ENCODE measurements at regions not wholly inside any gene's neighbourhood (a gene's known extent, or its start where the extent isn't known, plus 50 kb on each side); places are given as distances from the start of the nearest gene placed in this dataset.
A peak's percentile ranks its signal among the peaks of the same experiment; 100 is the strongest.

- DNase-seq: no peak
Measured at GRCh38 chr4:176981074-176981473, 188.4 kb upstream of the VEGFC start.

DNA sequence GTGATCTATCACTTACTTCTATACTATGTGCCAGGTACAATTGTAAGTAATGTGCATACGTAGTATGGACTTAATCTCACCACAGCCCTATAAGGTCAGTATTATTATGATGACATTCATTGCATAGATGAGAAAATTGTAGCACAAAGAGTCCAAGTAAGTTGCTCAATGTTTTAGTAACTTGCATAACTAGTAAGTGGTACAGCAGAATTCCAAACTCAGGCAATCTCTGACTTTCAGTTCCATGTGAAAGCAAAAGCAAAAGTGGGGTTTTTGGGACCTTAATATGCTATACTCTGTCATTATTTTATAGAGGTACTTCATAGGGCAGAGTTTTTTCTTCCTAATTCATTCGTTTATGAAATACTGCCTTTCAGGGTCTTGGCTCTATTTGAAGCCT is 188.8 kb upstream of the VEGFC start:
- DNase-seq: no peak

DNA sequence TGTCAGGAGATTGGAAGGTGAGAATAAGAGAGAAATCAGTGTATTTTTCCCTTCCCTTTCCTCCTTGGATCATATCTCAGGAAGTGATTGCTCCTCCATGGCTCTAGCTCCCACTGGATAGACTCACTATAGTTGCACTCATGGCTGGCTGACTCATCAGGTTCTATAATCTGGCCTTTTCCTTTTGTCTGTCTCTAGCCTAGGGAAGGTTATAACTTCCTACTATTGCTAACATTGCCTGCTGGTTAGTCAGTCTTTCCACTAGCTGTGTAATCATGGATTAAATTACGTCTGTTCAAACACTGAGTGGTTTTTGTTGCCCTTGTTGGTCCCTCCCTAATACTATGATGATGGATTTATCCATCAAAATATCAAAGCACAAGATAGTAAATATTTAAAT is 195.5 kb upstream of the VEGFC start:
- DNase-seq: no peak

DNA sequence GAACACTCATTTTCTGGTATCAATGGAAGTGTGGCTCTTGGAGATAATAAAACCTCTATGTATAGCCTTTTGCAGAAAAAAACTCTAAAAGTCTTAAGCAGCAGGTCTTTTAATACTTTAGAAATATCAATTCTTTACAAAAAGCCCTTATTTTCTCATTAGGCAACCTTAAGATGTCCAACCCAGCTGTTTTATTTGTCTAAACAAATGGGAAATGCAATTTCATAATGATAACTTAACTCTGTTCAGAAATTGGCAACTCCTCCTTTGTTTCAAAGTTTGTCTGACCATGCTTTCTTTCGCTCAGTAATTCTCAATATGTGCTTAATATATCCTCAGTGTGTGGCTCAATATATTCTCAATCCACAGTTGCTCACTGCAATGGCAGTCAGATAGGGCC is 196.5 kb upstream of the VEGFC start:
- DNase-seq: no peak

GRCh38 chr4:176999935-177000543 is 207.3 kb upstream of the VEGFC start:
- no peak for DNase-seq

- DNase-seq: no peak
Measured at GRCh38 chr4:177001271-177002175, 208.8 kb upstream of the VEGFC start.

- DNase-seq: no peak
Measured at GRCh38 chr4:177005674-177006230, 213.0 kb upstream of the VEGFC start.

DNA sequence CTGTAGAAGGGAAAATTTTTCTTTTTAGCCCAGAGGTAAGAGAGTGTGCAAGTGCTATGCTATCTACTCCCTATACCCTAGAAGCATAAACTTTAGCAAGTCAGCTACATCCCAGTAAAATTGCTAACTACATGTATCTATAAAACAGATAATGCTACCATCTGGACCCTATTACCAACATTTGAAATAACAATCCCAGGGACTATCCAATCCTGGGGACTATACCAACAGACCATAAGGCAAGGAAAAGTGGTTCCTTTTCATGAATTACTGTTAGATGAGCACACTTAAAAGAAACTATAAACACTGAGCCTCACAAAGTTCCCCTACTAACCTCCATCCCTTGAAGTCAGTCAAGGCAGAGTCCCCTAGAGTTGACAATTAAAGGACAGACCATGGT is 213.6 kb upstream of the VEGFC start:
- DNase-seq: no peak

GRCh38 chr4:177008071-177008835 is 215.5 kb upstream of the VEGFC start:
- DNase-seq: no peak

DNA sequence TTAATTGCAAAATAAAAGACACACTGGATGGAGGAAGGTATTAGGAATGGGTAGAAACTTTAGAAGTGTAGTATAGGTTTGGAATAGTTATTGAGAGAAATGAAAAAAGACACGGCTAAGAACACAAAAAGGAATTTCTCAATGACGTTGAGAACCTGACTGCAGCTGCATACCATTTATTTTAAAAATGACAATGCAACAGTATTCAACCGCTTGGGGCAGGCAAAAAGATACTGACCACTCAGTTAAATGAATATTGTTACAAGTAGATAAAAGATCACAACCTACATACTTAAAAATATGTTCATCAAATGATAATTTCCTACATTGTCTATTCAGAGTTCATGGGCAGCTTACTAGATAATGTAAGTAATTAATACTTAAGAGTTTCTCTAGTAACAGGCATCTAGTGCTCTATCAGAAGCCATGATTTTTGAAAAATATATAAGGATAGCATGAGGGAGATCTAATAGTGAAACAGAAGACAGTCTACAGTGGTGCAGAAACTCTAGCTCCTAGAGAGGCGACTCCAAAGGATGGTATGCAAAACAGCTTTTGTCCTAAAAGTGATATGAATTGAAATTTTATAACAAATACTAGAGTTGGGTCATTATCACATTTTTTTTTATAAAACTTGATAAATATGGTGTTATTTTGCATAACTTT is 216.2 kb upstream of the VEGFC start:
- no peak for DNase-seq

DNA sequence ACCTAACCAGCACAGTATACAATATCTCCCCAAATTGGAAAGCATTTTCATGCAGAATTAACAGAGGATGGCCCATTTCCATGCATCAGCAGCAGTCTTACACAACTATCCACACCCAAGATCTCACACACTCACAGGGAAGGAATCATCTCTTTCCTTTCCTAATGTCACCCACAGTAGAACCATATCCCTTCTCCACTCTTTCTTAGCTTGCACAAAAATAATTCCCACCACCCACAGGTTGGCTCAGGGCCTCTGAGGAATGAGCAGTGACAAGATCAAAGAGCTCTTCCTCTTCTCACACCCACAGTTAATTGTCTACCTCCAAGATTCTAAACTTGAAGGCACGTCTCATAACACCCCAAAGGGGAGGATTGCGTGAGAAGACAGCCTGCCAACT is 217.7 kb upstream of the VEGFC start:
- no peak for DNase-seq

GRCh38 chr4:177012918-177013545 is 220.3 kb upstream of the VEGFC start:
- no peak for DNase-seq

DNA sequence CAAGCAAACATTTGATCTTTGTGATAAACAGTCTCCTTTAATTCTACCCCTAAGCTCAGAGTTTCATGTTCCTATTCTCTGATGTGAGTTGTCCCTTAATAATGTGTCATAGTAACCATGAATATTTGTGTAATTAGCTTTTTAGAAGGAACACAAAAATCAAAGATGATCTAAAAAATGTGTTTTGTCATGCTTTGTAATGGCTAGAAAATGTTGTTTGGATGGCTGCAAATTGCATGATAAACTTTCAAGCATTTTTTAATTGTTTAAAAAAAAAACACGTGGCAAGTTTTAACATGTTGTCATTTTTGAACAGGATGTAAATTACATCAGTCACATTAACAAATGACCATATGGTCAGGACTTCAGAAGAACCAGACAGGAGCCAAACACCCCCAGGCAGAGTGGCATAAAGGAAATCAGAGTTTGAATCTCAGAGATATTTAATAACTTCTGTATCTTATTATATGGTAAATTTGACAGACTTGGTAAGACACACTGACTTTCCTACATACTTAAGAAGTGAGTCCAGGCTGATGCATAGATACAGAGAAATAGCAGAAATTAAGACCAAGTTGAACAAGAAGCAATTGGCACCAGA is 223.9 kb upstream of the VEGFC start:
- no peak for DNase-seq

- no peak for DNase-seq
Measured at GRCh38 chr4:177023951-177024350, 231.2 kb upstream of the VEGFC start.

DNA sequence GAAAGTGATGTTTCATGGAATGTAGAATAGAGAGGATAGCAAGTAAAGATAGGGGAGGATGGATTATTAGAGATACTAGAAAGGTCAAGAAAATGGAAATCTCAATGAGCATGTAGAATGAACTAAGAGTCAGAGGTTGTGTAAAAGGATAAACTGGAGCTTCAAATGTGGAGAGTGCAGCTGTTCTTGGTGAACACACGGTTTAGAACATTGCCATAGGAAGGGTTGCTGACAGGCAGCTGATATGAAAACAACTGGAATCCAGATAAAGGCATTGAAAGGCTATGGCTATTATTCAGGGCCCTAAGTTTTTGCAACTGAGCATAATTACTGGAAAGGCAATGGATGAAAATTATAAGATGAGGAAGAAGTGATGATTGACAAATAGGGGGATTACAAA is 239.6 kb upstream of the VEGFC start:
- DNase-seq: no peak

GRCh38 chr4:177033135-177033534 is 240.4 kb upstream of the VEGFC start:
- no peak for DNase-seq

DNA sequence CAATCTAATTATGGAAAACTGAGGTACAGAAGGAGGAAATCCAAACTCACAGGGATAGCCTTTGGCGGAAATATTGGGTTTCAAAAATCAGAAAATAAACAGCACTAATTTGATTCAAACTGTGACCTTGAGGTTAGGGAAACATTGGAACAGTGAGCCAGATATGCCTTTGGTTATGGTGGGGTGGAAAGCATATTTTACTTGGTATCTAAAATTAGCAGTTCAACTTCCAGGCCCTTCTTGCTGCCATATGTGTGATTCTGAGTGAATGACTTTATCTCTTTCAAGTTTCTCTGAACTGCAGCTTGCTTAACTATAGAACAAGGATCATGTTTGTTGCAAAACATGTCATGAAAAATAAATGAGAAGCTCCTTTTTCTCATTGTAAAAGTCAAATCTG is 240.9 kb upstream of the VEGFC start:
- DNase-seq: no peak

DNA sequence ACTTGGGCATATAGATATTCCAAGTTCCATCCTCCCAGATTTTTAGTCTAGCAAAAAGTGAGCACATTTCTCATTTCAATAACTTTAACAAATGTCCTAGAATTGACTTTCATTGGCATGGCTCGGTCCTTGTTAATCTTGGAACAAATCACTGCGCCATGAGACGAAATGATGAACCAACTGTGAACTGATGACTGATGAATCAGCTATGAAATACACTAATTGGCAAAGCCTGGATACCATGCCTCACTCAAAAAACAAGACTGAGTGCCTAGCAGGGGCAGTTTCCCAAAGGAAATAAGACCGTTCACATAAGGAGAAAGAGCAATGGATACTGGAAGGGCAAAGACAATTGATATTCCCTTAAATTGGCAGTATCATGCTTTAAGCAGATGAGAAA is 248.6 kb upstream of the VEGFC start:
- DNase-seq: no peak

- peak; percentile 52 for DNase-seq
Measured at GRCh38 chr4:177047070-177047850, 254.5 kb upstream of the VEGFC start.

DNA sequence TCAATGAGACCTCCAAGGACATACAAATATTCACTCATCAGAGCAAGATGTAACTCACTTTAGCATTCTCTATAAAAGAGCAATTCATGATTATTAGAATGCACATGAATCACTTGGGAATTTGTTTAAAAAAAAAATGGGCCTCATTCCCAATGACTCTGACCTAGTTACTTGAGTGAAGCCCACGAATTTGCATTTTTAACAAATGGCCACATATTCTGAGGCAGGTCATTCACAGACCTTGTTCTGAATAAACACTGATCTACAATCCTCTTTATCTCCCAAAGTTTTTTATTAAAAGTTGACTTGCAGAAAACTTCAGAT is 255.1 kb upstream of the VEGFC start:
- no peak for DNase-seq

- peak; percentile 7 for DNase-seq
Measured at GRCh38 chr4:177051473-177052060, 258.1 kb upstream of the NEIL3 start.
